GM12878 (cell line): ENCODE measurements at regions not wholly inside any gene's neighbourhood (a gene's known extent, or its start where the extent isn't known, plus 50 kb on each side); places are given as distances from the start of the nearest gene placed in this dataset.
"Not testable (repeated sequence)": the region's sequence is repeated elsewhere in the genome, so short reads cannot be mapped to it uniquely, and the experiment has no call there.

ENCODE experiments used
- ATAC-seq: fragments of 200-7000 bp; cut with Tn5 transposase; 3 replicates; pipeline ENCODE4 v1.9.1; 2020; ENCODE audit warnings: mild to moderate bottlenecking, moderate library complexity
- BruUV-seq: library from RNA; stranded (reverse); fragments of 400-500 nt; replicated peaks from 2 replicates; lab custom pipeline; 2021; lab: Mats Ljungman, UMichigan
- CTCF ChIA-PET: fragments of 300-600 bp; sonication (Branson Sonifier 250); formaldehyde crosslinking; extraction: SDS; loops from one replicate; lab custom pipeline; 2021; ENCODE audit warnings: inconsistent platforms; lab: Yijun Ruan, JAX
- POLR2A ChIA-PET: fragments of 350-600 bp; formaldehyde crosslinking; extraction: SDS; loops from one replicate; lab custom pipeline; 2021; ENCODE audit warnings: inconsistent platforms; lab: Charles Lee
- RAD21 ChIA-PET: fragments of 300-600 bp; sonication (Branson Sonifier 250); formaldehyde crosslinking; loops from one replicate; lab custom pipeline; 2023; ENCODE audit warnings: antibody characterized with exemption; ENCODE audit not compliant: unreplicated experiment; lab: Charles Lee
- SMC1A ChIA-PET: fragments of 300-600 bp; sonication (Branson Sonifier 250); formaldehyde crosslinking; loops from one replicate; lab custom pipeline; 2023; ENCODE audit not compliant: unreplicated experiment, uncharacterized antibody; lab: Charles Lee
- DNase-seq: peaks from one replicate; pipeline ENCODE4 v3.0.0-alpha.2; 2011; ENCODE audit warnings: low read depth, low spot score
- FAIRE-seq: peaks from 3 replicates; lab custom pipeline; 2011; peaks lifted over from hg19 to GRCh38; lab: Jason Lieb, UNC
- H2AFZ ChIP-seq: 2 replicates; pipeline ENCODE4 v1.6.0; 2011; ENCODE audit warnings: low read depth, low read length, control low read depth; ENCODE audit not compliant: control insufficient read depth
- H3K27ac ChIP-seq: 2 replicates; pipeline ENCODE4 v1.5.1; 2011; ENCODE audit warnings: control low read depth; ENCODE audit not compliant: control insufficient read depth, insufficient read depth
- H3K27me3 ChIP-seq, 2 experiments: replicated peaks in 1 of 2; 2 replicates each; pipeline versions ENCODE4 v1.6.0 to v1.6.1; 2011; ENCODE audit warnings: low read length in 1 of 2; ENCODE audit not compliant: control insufficient read depth in 2 of 2, insufficient read depth in 2 of 2
- H3K36me3 ChIP-seq, 2 experiments: 2 replicates each; pipeline ENCODE4 v1.5.1; 2011; ENCODE audit warnings: low read length in 1 of 2; ENCODE audit not compliant: control insufficient read depth in 2 of 2, insufficient read depth in 2 of 2
- H3K4me1 ChIP-seq: 2 replicates; pipeline ENCODE4 v1.6.1; 2011; ENCODE audit warnings: mild to moderate bottlenecking, low read length, moderate library complexity, mixed read lengths; ENCODE audit not compliant: control insufficient read depth, insufficient read depth
- H3K4me2 ChIP-seq: 2 replicates; pipeline ENCODE4 v1.6.0; 2011; ENCODE audit warnings: control low read depth; ENCODE audit not compliant: control insufficient read depth, insufficient read depth
- H3K4me3 ChIP-seq: fragments of 200-600 bp; sonication (generic); 2 replicates; pipeline ENCODE4 v1.5.1; 2016
- H3K79me2 ChIP-seq: 2 replicates; pipeline ENCODE4 v1.6.0; 2011; ENCODE audit warnings: low read length; ENCODE audit not compliant: control insufficient read depth, insufficient read depth
- H3K9ac ChIP-seq: 2 replicates; pipeline ENCODE4 v1.8.0; 2011; ENCODE audit warnings: low read length, control low read depth, mixed read lengths; ENCODE audit not compliant: control insufficient read depth, insufficient read depth
- H3K9me3 ChIP-seq: replicated peaks from 3 replicates; pipeline ENCODE4 v1.5.1; 2011; ENCODE audit warnings: mild to moderate bottlenecking, low read length; ENCODE audit not compliant: control insufficient read depth, insufficient read depth
- H4K20me1 ChIP-seq: 2 replicates; pipeline ENCODE4 v1.6.0; 2011; ENCODE audit not compliant: control insufficient read depth, insufficient read depth
- ATF7 ChIP-seq: fragments of 450-650 bp; IDR thresholded peaks from 2 replicates; pipeline ENCODE4 v1.6.1; 2016; ENCODE audit warnings: low read depth, mild to moderate bottlenecking
- JUNB ChIP-seq: IDR thresholded peaks from 2 replicates; pipeline ENCODE4 v1.6.1; 2016; ENCODE audit warnings: antibody characterized with exemption, mild to moderate bottlenecking
- NRF1 ChIP-seq: conservative IDR thresholded peaks from 2 replicates; pipeline ENCODE4 v1.6.1; 2011; ENCODE audit warnings: mild to moderate bottlenecking, low read depth, low read length, improper control_type of control experiment
- RUNX3 ChIP-seq: IDR thresholded peaks from 2 replicates; pipeline ENCODE4 v1.6.1; 2012; ENCODE audit warnings: low read length, inconsistent platforms
- STAT3 ChIP-seq: IDR thresholded peaks from 2 replicates; pipeline ENCODE4 v1.6.1; 2011; ENCODE audit warnings: low read depth, low read length, improper control_type of control experiment
- WRNIP1 ChIP-seq: IDR thresholded peaks from 2 replicates; pipeline ENCODE4 v1.6.1; 2011; ENCODE audit warnings: low read depth, low read length, improper control_type of control experiment, borderline replicate concordance
- ZBTB4 ChIP-seq: fragments of 450-650 bp; formaldehyde crosslinking; IDR thresholded peaks from 2 replicates; pipeline ENCODE4 v1.4.0; 2022; ENCODE audit warnings: mild to moderate bottlenecking, moderate library complexity
- WGBS: methylation state at CpG from one replicate; pipeline ENCODE4 v1.1.6; 2016; ENCODE audit warnings: low lambda C conversion rate; ENCODE audit not compliant: insufficient replicate concordance, insufficient coverage; ENCODE audit errors: missing lambda C conversion rate; 5-methylcytosine and 5-hydroxymethylcytosine counted together
- in situ Hi-C: fragments of 300-500 bp; cut with MboI; formaldehyde crosslinking; loops from 9 replicates; pipeline ENCODE4 v1.14.3; 2018; ENCODE audit warnings: mixed read lengths
- intact Hi-C: fragments of 100-400 bp; cut with micrococcal nuclease; formaldehyde crosslinking; loops from one replicate; pipeline ENCODE4 v1.14.2; 2022; ENCODE audit not compliant: unreplicated experiment
- TF ChIP-seq, protein P1 (sequence below): fragments of 450-650 bp; conservative IDR thresholded peaks from 2 replicates; pipeline ENCODE4 v1.6.1; 2017; ENCODE audit warnings: mild to moderate bottlenecking, moderate library complexity

DNA sequence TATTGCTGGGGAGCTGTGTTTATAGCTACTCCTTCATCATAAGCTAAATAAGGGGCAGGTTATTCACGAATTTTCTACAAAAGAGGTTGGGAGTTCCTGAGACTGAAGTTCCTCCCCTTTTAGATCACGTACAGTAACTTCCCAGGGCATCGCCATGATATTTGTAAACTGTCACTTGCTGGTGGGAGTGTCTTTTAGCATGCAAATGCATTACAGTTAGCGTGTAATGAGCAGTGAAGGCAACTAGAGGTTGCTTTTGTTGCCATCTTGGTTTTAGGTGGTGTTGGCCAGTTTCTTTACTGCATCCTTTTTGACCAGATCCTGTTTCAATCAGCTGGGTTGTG, 64.4 kb downstream of the IL12A start (continued):
- no peak for TF ChIP-seq ZBTB4 (CRISPR knock-in tag)

GRCh38 chr3:160054862-160055261, 66.2 kb downstream of the IL12A start:
- FAIRE-seq, H3K27ac ChIP-seq, RAD21 ChIA-PET, H3K9me3 ChIP-seq, H3K79me2 ChIP-seq, H3K27me3 ChIP-seq, POLR2A ChIA-PET, intact Hi-C loops, H4K20me1 ChIP-seq, H3K4me1 ChIP-seq, CTCF ChIA-PET, SMC1A ChIA-PET, H2AFZ ChIP-seq, BruUV-seq, H3K4me3 ChIP-seq, H3K9ac ChIP-seq, H3K4me2 ChIP-seq, in situ Hi-C loops, DNase-seq, H3K36me3 ChIP-seq, ATAC-seq: not testable (repeated sequence)
- 28% methylated on average over 4 of the region's 4 CpGs for WGBS

DNA sequence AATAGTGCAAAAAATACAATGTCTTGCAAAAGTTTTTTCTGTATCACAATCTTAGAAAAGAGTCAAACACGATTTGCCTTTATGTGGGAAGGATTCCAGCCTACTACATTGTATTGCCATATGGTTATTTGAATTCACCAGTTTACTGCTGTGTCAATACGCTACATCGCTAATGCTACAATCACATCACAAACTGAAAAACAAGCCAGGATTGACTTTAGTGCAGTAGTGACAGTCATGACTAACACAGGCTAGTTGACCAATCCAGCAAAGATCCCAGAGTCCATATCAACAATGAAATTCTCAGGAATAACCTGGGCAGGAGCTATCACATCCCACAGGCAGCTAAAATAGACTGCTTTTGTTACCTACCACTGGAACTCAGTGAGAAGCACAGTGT, 67.0 kb downstream of the IL12A start:
- Histone ChIP-seq H3K9ac (no peak overlapping the region), H3K9me3 (no peaks in the 10 kb centered on the region), H3K4me1 (no peaks in the 10 kb centered on the region), H3K27me3 (no peaks in the 10 kb centered on the region), H3K27ac (no peak overlapping the region), H3K36me3 (no peaks in the 10 kb centered on the region), H2AFZ (no peak overlapping the region), H3K79me2 (no peaks in the 10 kb centered on the region), H3K4me2 (no peak overlapping the region), H4K20me1 (no peaks in the 10 kb centered on the region), H3K4me3 (no peak overlapping the region)
- 67% methylated on average over 3 of the region's 3 CpGs for WGBS
- SMC1A ChIA-PET = no interaction called here
- intact Hi-C loops = no loop called here
- no peak for FAIRE-seq
- POLR2A ChIA-PET = no interaction called here
- in situ Hi-C loops = no loop called here
- no TSS peak for BruUV-seq
- no peak for ATAC-seq
- CTCF ChIA-PET = no interaction called here
- DNase-seq = no peak
- RAD21 ChIA-PET = no interaction called here
- no peak for TF ChIP-seq STAT3
- TF ChIP-seq NRF1 = no peak
- no peak for TF ChIP-seq RUNX3
- TF ChIP-seq, protein P1, sequence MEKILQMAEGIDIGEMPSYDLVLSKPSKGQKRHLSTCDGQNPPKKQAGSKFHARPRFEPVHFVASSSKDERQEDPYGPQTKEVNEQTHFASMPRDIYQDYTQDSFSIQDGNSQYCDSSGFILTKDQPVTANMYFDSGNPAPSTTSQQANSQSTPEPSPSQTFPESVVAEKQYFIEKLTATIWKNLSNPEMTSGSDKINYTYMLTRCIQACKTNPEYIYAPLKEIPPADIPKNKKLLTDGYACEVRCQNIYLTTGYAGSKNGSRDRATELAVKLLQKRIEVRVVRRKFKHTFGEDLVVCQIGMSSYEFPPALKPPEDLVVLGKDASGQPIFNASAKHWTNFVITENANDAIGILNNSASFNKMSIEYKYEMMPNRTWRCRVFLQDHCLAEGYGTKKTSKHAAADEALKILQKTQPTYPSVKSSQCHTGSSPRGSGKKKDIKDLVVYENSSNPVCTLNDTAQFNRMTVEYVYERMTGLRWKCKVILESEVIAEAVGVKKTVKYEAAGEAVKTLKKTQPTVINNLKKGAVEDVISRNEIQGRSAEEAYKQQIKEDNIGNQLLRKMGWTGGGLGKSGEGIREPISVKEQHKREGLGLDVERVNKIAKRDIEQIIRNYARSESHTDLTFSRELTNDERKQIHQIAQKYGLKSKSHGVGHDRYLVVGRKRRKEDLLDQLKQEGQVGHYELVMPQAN = no peak
- no peak for TF ChIP-seq WRNIP1
- TF ChIP-seq JUNB = no peak
- TF ChIP-seq ATF7 = no peak
- no peak for TF ChIP-seq ZBTB4 (CRISPR knock-in tag)
